NCI-H2227 treated with DMSO at 0.1 percent for 48 hours (cell line): ENCODE measurements at regions not wholly inside any gene's neighbourhood (a gene's known extent, or its start where the extent isn't known, plus 50 kb on each side); places are given as distances from the start of the nearest gene placed in this dataset.
"Not testable (repeated sequence)": the region's sequence is repeated elsewhere in the genome, so short reads cannot be mapped to it uniquely, and the experiment has no call there.

Experiments used
- DNase-seq: peaks from one replicate; lab custom pipeline; 2025; lab: John Stamatoyannopoulos, UW

DNA sequence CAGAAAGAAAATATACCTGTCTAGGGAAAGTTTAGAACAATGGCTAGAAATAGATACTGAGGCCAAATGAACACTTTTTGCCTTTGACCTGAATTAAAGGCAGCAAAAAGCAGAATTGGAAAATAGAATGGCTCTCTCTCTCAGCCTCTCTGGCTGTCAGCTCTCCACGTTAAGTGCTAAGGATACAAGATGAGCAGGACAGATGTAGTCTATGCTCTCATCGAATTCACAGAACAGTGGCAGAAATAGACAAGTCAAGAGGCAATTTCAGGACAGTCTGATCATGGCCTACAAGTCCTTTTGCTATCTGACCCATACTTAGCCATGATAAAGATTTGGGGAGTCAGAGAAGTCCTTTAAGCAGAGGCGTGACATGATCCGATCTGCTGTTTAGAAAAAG lies 120.2 kb upstream of the CREB1 start:
- DNase-seq: peak; percentile 57

DNA sequence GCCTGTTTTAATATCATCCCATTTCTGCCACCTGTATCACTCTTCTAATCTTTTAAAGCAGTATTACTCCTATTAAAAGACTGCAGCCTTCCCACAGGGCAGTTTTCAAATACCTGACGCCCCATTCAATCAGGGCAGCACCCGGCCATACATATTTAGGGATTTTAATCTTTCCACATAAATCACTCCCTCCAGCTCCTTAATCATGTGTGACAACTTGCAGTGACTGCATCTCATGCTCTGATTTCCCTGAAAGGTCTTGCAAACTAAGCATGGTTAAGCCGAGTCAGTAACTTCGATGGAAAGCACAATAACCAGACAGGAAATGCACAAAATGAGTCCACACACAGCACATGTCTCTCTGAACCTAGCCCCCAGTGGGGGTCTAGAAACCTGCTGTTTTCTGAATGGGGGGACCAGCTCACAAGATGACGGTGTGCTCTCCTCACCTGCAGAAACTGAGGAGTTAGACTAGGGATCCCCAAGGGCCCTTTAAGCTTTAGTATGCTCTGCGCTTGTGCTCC lies 116.9 kb upstream of the CREB1 start:
- no peak for DNase-seq

GRCh38 chr2:207413376-207413907 lies 116.3 kb upstream of the CREB1 start:
- no peak for DNase-seq

DNA sequence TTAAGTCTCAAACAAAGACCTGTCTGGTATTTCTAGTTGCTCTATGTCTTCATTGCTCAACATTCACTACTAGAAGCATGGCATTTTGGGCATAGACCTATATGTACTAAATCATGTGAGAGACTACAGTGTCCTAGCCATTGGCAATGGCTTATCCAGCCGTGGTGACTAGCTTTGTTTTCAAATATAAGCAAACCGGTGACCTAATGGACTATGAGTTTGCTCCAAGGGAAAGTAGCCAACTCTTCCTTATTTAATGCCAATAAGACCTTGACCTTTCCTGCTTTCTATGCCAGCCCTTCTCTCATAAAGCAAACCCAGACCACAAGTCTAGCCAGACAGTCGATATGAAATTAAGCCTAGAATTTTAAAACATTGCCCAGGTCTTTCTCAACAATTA lies 113.7 kb upstream of the CREB1 start:
- DNase-seq: no peak

GRCh38 chr2:207416900-207417299 lies 112.9 kb upstream of the CREB1 start:
- DNase-seq: no peak

- DNase-seq: no peak
These were observed 112.5 kb upstream of the CREB1 start for GRCh38 chr2:207417301-207417718.

DNA sequence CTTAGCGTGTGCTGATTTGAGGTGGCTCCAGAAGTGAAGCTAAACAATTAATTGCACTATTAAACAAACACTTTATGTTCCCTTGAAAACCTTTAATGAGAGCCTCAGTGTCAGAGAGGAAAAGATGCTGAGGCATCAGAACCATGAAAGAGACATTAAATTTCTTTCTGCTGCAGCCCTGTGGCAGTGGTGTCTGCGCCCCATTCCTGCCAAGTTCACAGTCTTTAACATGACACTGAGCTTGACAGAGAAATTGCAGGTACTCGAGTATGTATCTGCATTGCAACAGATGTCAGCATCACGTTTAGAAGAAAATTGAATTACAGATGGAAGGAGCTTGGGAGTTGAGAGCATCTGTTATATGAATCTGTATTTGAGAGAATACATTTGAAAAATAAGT lies 111.3 kb upstream of the CREB1 start:
- DNase-seq: peak; percentile 64

DNA sequence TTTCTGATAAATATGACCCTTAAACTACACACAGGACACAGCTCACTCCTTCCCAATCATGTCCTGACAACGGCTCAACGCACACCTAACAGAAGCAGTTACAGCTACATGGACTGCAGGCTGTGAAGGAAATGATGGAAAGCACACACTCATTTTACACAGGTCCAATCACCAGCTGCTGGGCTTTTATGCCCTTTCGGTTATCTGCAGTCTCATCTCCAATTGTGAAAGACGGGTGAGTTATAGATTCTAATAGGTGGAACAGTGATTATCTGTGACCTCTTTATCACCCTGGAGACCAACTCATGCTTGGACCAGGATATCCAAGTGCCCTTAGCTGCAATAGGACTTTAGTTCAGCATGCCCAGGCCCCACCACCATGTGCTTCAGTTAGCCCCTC lies 110.4 kb upstream of the CREB1 start:
- no peak for DNase-seq

- no peak for DNase-seq
These were observed 108.1 kb upstream of the CREB1 start for GRCh38 chr2:207421671-207422070.

GRCh38 chr2:207422380-207422779 lies 107.4 kb upstream of the CREB1 start:
- no peak for DNase-seq

DNA sequence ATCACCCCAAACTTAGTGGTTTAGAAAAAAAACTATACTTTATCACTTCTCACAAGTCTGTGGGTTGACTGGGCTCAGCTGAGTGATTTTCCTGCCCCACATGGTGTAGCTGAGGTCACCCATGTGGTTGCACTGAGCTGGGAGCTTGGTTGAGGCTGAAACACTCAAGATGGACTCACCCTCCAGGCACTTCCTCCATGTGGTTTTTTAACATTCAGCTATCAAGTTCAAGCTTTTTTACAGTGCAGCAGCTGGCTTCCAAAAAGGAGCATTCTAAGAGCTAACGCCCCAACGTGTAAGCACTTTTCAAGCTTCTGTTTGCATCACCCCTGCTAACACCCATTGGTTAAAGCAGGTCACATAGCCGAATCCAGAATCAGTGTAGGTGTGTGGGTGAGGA lies 105.9 kb upstream of the CREB1 start:
- DNase-seq: no peak

DNA sequence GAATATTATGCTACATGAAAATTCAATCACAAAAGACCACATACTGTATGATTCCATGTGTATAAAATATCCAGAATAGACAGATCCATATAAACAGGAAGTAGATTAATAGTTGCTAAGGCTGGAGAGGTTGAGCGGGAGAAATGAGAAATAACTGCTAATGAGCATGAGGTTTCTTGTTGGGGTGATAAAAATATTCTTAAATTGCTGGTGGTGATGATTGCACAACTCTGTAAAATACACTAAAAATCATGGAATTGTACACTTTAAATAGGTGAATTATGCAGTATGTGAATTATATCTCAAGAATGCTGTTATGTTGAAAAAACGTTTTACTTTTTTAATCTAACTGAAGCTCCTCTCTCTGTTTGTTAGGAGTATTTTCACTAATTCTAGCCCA lies 101.8 kb upstream of the CREB1 start:
- no peak for DNase-seq

DNA sequence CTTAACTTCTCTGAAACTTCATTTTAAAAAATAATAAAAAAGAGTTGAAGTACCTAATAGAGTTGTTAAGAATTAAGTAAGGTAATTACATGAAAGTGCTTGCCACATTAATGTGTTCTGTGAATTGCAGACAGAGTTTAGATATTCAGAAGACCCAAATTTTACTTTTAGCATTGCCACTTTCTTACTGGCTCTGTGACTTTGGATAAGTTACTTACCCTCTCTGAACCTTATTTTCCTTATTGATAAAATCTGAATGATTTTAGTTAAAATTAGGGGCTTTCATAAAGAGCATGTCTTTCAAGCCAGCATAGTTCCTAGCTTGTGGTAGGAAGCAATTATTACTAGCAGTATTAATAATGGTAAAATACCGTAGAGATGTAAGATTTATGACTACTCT lies 101.2 kb upstream of the CREB1 start:
- no peak for DNase-seq

DNA sequence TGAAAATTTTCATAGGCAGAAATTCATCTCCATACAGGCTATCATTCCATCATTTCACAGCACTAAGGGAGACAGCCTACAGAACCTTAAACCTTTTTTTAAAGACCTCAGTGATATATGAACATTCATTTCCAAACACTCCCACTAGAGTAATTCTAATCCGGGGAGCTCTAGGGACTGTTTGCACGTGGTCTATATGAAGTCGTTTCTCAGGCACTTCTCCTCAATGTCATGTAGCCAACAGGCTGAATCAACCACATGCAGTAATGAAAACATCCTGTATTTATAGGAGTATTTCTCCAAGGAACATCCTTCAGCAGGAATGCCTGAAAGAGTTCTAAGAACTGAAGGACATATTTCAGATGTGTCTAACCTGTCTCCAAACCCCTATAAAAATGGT lies 97.3 kb upstream of the CREB1 start:
- no peak for DNase-seq

DNA sequence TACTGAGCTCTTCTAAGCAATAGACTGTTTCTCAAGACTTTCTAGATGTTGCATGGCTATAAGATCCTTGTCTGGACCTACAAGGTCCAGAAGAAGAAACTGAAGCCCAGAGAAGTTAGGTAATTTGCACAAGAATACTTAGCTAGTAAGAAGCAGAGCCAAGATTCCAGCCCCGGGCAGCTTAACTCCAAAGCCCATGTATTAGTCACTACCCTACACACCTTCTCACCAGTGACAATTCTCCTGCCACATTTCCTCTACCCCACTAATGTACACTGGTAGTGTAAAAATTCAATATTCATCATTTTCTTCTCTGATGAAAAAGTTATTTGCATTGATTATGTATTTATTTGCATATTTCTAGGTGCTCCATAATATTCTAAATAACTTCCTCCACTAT lies 95.5 kb upstream of the CREB1 start:
- no peak for DNase-seq

- DNase-seq: peak; percentile 91
These were observed 94.8 kb upstream of the CREB1 start for GRCh38 chr2:207434899-207435465.

- no peak for DNase-seq
These were observed 92.6 kb upstream of the CREB1 start for GRCh38 chr2:207437136-207437523.

DNA sequence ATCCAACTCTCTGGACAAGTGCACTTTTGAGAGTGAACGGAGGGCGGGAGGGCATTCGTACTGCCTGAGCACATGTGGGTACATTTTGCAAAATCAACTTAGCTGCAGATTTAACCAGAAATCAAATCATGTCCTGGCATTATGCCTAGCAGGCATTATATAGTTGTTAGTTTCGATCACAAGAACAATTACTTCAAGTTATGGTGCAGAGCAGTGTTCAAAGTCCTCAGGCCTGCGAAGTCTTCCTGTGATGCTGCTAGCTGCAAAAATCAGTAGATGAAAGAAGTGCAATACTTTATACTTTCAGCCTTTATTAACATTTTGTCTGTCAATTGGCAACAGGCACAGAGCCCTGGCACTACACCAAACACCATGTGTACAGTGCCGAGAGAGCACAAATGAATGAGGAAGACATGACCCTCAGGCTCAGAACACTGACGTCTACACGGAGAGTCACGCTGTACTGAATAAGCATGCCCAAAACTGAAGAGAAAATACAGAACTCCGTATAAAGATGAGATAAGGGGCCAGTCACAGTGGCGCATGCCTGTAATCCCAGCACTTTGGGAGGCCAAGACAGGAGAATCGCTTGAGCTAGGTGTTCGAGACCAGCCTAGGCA lies 92.1 kb upstream of the CREB1 start:
- no peak for DNase-seq

DNA sequence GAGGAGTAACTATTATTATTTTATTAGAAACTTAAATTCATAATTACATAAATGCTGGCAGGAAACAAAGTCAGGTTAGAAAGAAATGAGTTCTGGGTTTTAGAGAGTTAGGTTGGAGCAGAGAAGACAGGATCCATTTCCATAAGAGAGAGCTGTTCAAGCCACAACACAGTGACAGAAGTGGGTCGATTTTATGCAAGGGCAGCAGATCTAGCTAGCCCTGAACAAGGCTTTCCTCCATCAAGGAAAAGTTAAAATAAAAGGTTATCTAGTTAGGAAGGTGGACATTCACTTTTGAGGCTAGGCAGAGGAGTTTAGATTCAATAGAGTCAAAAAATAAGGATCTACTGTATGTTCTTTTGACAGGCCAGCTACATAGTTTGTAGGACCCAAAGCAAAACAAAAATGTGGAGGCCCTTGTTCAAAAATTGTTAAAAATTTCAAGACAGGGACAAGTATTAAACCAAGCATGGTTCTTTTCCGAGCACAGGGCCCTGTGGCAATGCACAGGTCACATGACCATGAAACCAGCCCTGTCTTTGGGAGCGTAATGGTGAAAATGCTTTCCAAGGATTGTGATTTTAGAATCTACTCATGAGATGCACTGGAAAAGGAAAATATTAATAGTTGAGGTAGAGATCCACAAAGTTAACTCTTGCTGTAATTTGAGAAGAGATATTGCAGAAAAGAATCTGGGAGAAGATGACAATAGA lies 91.2 kb upstream of the CREB1 start:
- DNase-seq: no peak

DNA sequence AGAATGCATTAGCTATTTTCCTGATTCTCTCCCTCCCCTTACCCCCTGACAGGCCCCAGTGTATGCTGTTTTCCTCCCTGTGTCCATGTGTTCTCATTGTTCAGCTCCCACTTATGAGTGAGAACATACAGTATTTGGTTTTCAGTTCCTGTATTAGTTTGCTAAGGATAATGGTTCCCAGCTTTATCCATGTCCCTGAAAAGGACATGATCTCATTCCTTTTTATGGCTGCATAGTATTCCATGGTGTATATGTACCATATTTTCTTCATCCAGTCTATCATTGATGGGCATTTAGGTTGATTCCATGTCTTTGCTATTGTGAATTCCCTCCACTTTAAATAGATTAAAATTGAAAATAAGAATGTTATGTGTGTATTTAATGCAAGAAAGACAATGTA lies 89.9 kb upstream of the CREB1 start:
- DNase-seq: not testable (repeated sequence)

DNA sequence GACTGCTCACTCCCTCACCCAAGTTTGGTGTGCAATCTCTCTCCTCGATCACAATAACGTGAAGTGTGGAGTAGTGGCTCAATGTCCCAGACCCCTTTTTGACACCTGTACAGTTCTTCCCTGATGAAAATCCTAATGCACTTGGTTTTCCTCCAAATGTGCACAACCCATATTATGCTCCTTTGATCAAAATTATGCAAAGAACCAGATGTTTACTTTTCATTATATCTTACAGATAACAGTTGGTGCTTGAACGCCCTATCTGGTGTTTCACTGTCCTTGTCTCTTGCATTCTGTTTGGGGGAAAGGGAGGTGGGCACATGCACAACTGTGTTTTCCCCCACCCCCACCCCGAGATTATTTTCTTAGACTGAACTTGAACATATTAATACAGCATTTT lies 85.0 kb upstream of the CREB1 start:
- DNase-seq: no peak

GRCh38 chr2:207446653-207447052 lies 83.1 kb upstream of the CREB1 start:
- no peak for DNase-seq

- DNase-seq: no peak
These were observed 81.8 kb upstream of the CREB1 start for GRCh38 chr2:207448006-207448405.
